NB4 (cell line): ENCODE measurements at regions not wholly inside any gene's neighbourhood (a gene's known extent, or its start where the extent isn't known, plus 50 kb on each side); places are given as distances from the start of the nearest gene placed in this dataset.
"Not testable (repeated sequence)": the region's sequence is repeated elsewhere in the genome, so short reads cannot be mapped to it uniquely, and the experiment has no call there.

Source experiments
- DNase-seq: peaks from one replicate; pipeline ENCODE4 v3.0.0; 2010; ENCODE audit warnings: low read depth
- H3K4me3 ChIP-seq: one replicate; pipeline ENCODE4 v1.5.1; 2011; ENCODE audit warnings: mild to moderate bottlenecking, low read depth, low read length, moderate library complexity
- MYC ChIP-seq: IDR thresholded peaks from 2 replicates; pipeline ENCODE4 v1.6.1; 2011; ENCODE audit warnings: low read depth, low read length
- POLR2A ChIP-seq: IDR thresholded peaks from 2 replicates; pipeline ENCODE4 v1.6.1; 2011; ENCODE audit warnings: mild to moderate bottlenecking; ENCODE audit not compliant: insufficient read length; ENCODE audit errors: extremely low read depth
- TF ChIP-seq, protein P1 (sequence below): IDR thresholded peaks from one replicate; pipeline ENCODE4 v1.5.1; 2012; ENCODE audit warnings: low read depth, low read length
- TF ChIP-seq, protein P2 (sequence below): IDR thresholded peaks from 2 replicates; pipeline ENCODE4 v1.6.1; 2011; ENCODE audit warnings: low read depth, low read length

DNA sequence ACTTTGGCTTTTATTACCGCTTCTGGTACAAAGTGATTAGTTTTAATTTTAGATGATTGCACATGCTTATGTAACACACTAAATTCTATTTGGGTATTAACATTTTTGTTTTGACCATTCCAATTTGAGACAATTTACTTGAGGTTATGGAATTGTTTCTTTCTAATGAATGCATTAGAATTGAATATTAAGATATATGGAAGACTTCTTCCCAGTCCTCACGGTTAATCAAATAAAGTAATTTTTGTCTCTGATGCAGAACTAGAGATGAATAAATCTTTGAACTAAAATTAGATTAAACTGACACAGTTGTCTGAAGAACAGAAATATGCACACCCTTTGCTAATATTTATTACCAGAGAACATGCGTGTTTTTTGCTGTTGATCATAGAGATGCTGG lies 127.1 kb upstream of the FBXL17 start:
- no peak for DNase-seq
- no peak overlapping the region for H3K4me3 ChIP-seq
- TF ChIP-seq MYC, result no peak
- TF ChIP-seq, protein P1, sequence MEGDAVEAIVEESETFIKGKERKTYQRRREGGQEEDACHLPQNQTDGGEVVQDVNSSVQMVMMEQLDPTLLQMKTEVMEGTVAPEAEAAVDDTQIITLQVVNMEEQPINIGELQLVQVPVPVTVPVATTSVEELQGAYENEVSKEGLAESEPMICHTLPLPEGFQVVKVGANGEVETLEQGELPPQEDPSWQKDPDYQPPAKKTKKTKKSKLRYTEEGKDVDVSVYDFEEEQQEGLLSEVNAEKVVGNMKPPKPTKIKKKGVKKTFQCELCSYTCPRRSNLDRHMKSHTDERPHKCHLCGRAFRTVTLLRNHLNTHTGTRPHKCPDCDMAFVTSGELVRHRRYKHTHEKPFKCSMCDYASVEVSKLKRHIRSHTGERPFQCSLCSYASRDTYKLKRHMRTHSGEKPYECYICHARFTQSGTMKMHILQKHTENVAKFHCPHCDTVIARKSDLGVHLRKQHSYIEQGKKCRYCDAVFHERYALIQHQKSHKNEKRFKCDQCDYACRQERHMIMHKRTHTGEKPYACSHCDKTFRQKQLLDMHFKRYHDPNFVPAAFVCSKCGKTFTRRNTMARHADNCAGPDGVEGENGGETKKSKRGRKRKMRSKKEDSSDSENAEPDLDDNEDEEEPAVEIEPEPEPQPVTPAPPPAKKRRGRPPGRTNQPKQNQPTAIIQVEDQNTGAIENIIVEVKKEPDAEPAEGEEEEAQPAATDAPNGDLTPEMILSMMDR, result no peak
- TF ChIP-seq POLR2A, result no peak
- TF ChIP-seq, protein P2, sequence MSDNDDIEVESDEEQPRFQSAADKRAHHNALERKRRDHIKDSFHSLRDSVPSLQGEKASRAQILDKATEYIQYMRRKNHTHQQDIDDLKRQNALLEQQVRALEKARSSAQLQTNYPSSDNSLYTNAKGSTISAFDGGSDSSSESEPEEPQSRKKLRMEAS, result no peak

DNA sequence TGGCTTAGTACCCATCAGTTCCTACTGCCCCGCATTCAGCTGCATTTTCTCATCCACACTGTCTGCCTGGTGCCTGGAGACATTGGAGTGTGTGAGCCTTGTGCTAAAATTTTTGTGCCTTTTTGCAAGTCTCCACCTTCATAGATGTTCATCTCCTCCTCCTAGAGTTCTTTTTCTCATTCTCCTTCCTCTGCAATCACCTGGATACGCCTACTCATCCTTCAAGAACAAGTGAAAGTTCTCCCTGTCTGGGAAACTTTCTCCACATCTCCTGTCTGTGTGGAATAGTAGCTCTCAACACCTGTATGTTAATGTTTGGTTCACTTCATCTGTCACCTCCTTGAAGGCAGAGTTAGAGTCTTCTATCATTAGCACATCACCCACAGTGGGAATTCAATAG lies 125.7 kb upstream of the FBXL17 start:
- no peak for DNase-seq
- H3K4me3 ChIP-seq, result no peak overlapping the region
- TF ChIP-seq POLR2A, result no peak

DNA sequence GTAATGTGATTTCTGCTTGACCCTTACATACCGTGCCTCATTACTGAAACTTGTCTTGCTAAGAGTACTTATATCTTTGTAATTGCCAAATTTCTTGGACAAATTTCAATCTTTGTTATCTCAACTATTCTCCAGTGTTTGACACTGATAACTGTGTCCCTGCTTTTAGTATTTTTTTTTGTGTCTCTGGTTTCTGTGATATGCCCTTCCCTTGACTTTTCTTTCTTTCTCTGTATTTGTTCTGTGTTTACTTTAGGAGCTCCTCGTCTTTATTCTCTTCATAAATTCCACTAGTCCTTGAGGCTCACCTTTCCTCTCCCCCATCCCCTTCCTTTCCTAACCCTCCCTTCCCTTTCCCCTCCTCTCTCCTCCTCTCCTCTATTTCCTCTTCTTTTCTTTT lies 123.7 kb upstream of the FBXL17 start:
- TF ChIP-seq, protein P1, result no peak
- no peak for TF ChIP-seq MYC
- TF ChIP-seq POLR2A, result no peak
- TF ChIP-seq, protein P2, result no peak
- no peak overlapping the region for H3K4me3 ChIP-seq
- DNase-seq, result no peak

DNA sequence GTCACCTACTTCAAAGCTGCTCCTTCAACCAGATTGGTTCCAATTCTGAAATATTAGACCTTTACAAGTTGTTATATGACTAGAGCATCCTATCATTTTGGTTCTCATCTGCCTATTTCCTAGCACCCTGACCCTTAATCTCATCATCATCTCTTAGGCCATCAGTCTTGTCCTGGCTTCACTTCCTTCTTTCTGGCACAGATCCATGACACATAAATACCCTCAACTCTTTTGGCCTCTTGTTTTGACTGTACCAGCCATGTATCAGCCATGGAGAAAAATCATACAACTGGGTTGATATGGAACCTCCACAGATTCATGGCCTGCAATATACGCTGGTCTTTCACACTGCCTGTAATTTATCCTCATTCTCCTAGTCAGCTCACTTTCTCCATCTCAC lies 123.1 kb upstream of the FBXL17 start:
- TF ChIP-seq, protein P2, result no peak
- TF ChIP-seq MYC (no peak), POLR2A (no peak)
- TF ChIP-seq, protein P1, result no peak
- DNase-seq, result no peak
- no peak overlapping the region for H3K4me3 ChIP-seq

DNA sequence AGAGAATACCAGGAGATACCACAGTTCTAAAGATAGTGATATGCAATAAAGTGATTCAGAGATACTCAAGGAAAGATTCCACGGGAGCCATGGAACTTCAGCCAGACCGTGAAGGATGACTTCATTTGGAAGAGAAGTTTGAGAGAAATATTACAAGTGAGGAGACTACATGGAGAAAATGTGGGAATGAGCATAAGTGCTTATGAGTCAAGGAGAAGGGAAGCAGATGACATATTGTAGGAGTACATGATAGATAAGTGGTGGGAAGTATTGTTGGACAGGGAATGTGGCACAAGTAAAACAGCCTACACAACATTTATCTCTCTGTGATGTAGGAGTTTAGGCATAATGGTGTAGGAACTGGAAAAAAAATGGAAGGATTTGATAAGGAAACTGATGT lies 122.1 kb upstream of the FBXL17 start:
- H3K4me3 ChIP-seq, result no peak overlapping the region
- no peak for DNase-seq
- TF ChIP-seq MYC, result no peak
- TF ChIP-seq, protein P2, result no peak
- TF ChIP-seq, protein P1, result no peak
- no peak for TF ChIP-seq POLR2A

DNA sequence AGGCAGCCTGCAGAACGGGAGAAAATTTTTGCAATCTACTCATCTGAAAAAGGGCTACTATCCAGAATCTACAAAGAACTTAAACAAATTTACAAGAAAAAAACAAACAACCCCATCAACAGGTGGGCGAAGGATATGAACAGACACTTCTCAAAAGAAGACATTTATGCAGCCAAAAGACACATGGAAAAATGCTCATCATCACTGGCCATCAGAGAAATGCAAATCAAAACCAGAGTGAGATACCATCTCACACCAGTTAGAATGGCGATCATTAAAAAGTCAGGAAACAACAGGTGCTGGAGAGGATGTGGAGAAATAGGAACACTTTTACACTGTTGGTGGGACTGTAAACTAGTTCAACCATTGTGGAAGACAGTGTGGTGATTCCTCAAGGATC lies 113.7 kb upstream of the FBXL17 start:
- H3K4me3 ChIP-seq, DNase-seq: not testable (repeated sequence)

DNA sequence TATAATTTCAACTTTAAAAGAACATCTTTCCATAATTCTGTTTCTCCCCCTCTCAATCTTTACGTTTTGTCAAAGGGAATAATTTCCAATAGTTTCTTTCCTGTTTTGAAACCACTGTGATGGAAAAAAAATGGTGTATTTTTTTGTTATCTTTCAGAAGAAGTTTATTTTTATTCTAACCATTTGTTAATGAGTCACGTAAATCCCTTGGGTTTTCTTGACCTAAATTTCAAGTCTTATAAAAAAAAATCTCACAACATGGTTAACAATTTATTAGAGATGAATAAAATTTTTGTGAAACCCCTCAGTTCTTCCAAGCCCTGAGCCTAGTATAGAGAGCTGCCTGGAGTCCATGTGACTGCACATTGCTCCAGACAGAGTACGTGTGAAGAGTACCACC lies 106.1 kb upstream of the FBXL17 start:
- TF ChIP-seq, protein P2, result no peak
- no peak for TF ChIP-seq POLR2A
- TF ChIP-seq MYC, result no peak
- TF ChIP-seq, protein P1, result no peak
- DNase-seq, result no peak
- no peak overlapping the region for H3K4me3 ChIP-seq
